ENCODE measurements at regions not wholly inside any gene's neighbourhood (a gene's known extent, or its start where the extent isn't known, plus 50 kb on each side); places are given as distances from the start of the nearest gene placed in this dataset.

GRCh38 chr2:78925258-78925657 is 100.2 kb upstream of the REG3G start:
- DNase-seq (ENCODE audit: low read depth, low spot score) = no peak

DNA sequence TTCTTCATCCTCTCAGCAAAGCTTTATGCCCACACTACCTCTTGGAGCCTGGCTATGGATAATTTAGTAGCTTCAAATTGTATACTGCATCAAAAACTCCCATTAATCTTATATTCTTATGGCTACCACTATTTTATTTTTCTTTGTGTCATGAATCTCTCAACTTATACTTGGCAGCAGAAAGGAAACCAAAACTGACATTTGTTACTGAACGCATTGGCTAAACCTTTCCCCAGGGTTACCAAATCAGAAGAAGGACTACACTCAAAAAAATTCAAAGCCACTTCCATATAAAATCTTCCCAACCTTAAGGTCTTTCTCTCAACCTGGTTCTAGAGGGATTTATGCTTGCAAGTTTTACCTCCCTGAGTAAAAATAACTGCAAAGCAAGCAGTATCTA is 97.0 kb upstream of the REG3G start:
- no peak for DNase-seq (ENCODE audit: low read depth, low spot score)

GRCh38 chr2:78940998-78941397 is 84.5 kb upstream of the REG3G start:
- DNase-seq (ENCODE audit: low read depth, low spot score) = no peak

DNA sequence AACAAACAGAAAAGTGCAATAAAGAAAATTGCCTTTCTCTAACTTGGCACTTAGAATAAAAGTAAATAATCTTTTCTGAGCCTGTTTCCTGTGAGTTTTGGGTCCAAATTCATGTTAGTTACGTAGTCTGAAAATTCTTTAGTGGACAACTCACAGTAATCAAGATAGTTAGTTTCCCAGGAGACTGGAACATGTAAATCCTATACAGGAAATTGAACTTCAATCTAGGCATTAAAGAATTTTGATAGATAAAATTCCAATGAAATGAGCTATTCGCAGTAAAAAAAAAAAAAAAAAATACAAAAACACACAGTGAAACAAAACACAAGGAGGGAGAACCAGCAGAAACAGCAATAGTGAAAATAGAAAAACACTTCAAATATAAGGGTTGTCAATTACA is 83.8 kb upstream of the REG3G start:
- no peak for DNase-seq (ENCODE audit: low read depth, low spot score)

DNA sequence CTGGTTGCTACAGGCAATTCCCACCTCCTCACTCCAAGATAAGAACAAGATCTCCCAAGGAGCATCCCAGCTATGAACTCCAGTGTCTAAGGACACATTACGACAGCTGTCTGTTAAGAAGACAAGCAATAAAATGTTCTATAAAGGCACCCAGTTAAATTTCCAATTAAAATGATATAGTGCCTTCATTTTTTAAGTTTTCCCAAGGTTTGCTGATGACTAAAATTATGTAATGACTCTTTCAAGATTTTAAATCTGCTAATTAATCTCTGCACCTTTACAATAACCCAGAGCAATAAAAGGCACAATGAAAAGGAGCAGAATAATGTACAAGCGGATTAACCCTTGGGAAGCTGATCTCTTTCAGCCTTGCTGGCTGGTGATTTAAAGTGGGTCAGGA is 61.6 kb upstream of the REG3G start:
- DNase-seq (ENCODE audit: low read depth, low spot score) = no peak

GRCh38 chr2:78967294-78967693 is 58.2 kb upstream of the REG3G start:
- no peak for DNase-seq (ENCODE audit: low read depth, low spot score)

DNA sequence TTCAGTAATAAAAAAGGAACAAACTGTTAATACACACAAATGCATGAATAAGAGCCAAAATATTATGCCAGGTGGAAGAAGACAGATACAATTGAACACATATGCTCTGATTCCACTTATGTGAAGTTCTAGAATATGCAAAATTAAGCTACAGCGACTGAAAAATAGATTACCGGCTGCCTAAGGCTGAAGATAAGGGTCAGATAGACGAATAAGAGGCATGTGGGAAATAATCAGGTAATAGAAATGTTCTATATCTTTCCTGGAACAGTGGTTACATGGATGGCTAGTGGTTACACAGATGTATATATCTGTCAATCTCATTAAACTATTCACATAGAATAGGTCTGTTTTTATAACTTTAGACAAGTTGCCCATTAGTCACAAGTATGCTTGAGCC is 51.9 kb upstream of the REG3G start:
- DNase-seq (ENCODE audit: low read depth, low spot score) = no peak
